Neutrophil (primary cell): ENCODE measurements at regions not wholly inside any gene's neighbourhood (a gene's known extent, or its start where the extent isn't known, plus 50 kb on each side); places are given as distances from the start of the nearest gene placed in this dataset.
"Not testable (repeated sequence)": the region's sequence is repeated elsewhere in the genome, so short reads cannot be mapped to it uniquely, and the experiment has no call there.

Experiments used
- H3K27ac ChIP-seq: fragments of 200-600 bp; sonication (generic); 2 replicates; pipeline ENCODE4 v1.5.1; 2016; ENCODE audit warnings: mild to moderate bottlenecking, moderate library complexity
- H3K27me3 ChIP-seq: fragments of 200-600 bp; sonication (generic); 2 replicates; pipeline ENCODE4 v1.6.0; 2016; ENCODE audit warnings: mild to moderate bottlenecking
- H3K36me3 ChIP-seq: fragments of 200-600 bp; sonication (generic); 2 replicates; pipeline ENCODE4 v1.5.1; 2017
- H3K4me1 ChIP-seq, 2 experiments: fragments of 200-600 bp in 1 of 2; sonication (generic) in 1 of 2; 1 replicate in 1 of 2; 2 replicates in 1 of 2; pipeline versions ENCODE4 v1.5.1 to v1.6.1; 2013 to 2016; ENCODE audit warnings: low read depth in 1 of 2, low read length in 1 of 2, mild to moderate bottlenecking in 1 of 2, moderate library complexity in 1 of 2; ENCODE audit not compliant: control insufficient read depth in 1 of 2, insufficient read depth in 1 of 2
- H3K4me3 ChIP-seq, 2 experiments: fragments of 200-600 bp in 1 of 2; sonication (generic) in 1 of 2; 1 replicate in 1 of 2; 2 replicates in 1 of 2; pipeline ENCODE4 v1.5.1; 2013 to 2016; ENCODE audit warnings: low read depth in 1 of 2, low read length in 1 of 2, mild to moderate bottlenecking in 1 of 2, moderate library complexity in 1 of 2
- H3K9me3 ChIP-seq: fragments of 200-600 bp; sonication (generic); 2 replicates; pipeline ENCODE4 v1.5.1; 2016
- CTCF ChIP-seq: fragments of 200-600 bp; sonication (generic); IDR thresholded peaks from 2 replicates; pipeline ENCODE4 v1.5.1; 2016; ENCODE audit warnings: antibody characterized with exemption

- Histone ChIP-seq H3K36me3 (no peaks in the 10 kb centered on the region), H3K4me1 (no peaks in the 10 kb centered on the region), H3K27me3 (no peaks in the 10 kb centered on the region), H3K9me3 (no peaks in the 10 kb centered on the region), H3K27ac (no peak overlapping the region), H3K4me3 (no peak overlapping the region)
- no peak for TF ChIP-seq CTCF
Observed at GRCh38 chr2:83901317-83901716, 557.8 kb downstream of the SUCLG1 start.

- Histone ChIP-seq H3K27me3 (no peaks in the 10 kb centered on the region), H3K27ac (no peak overlapping the region), H3K36me3 (no peaks in the 10 kb centered on the region), H3K9me3 (no peaks in the 10 kb centered on the region), H3K4me3 (no peak overlapping the region), H3K4me1 (no peaks in the 10 kb centered on the region)
- no peak for TF ChIP-seq CTCF
Observed at GRCh38 chr2:83900862-83901261, 558.2 kb downstream of the SUCLG1 start.

- Histone ChIP-seq H3K4me1 (no peaks in the 10 kb centered on the region), H3K27me3 (no peaks in the 10 kb centered on the region), H3K27ac (no peak overlapping the region), H3K4me3 (no peak overlapping the region), H3K9me3 (no peaks in the 10 kb centered on the region), H3K36me3 (no peaks in the 10 kb centered on the region)
- no peak for TF ChIP-seq CTCF
Observed at GRCh38 chr2:83899271-83899670, 559.8 kb downstream of the SUCLG1 start.

GRCh38 chr2:83894976-83895375 is 564.1 kb downstream of the SUCLG1 start:
- TF ChIP-seq CTCF, result no peak
- no peak overlapping the region for H3K4me3 ChIP-seq
- no peaks in the 10 kb centered on the region for H3K36me3 ChIP-seq
- H3K9me3 ChIP-seq, result no peaks in the 10 kb centered on the region
- H3K27me3 ChIP-seq, result no peaks in the 10 kb centered on the region
- H3K4me1 ChIP-seq, result no peaks in the 10 kb centered on the region
- H3K27ac ChIP-seq, result no peak overlapping the region

- Histone ChIP-seq H3K27ac (no peak overlapping the region), H3K36me3 (no peaks in the 10 kb centered on the region), H3K27me3 (no peaks in the 10 kb centered on the region), H3K4me3 (no peak overlapping the region), H3K4me1 (no peaks in the 10 kb centered on the region), H3K9me3 (no peaks in the 10 kb centered on the region)
- TF ChIP-seq CTCF, result no peak
Observed at GRCh38 chr2:83887757-83888156, 571.3 kb downstream of the SUCLG1 start.

GRCh38 chr2:83879127-83879526 is 580.0 kb downstream of the SUCLG1 start:
- H3K36me3 ChIP-seq, result no peaks in the 10 kb centered on the region
- no peak for TF ChIP-seq CTCF
- no peaks in the 10 kb centered on the region for H3K4me1 ChIP-seq
- no peaks in the 10 kb centered on the region for H3K9me3 ChIP-seq
- no peak overlapping the region for H3K4me3 ChIP-seq
- no peaks in the 10 kb centered on the region for H3K27me3 ChIP-seq
- no peak overlapping the region for H3K27ac ChIP-seq

GRCh38 chr2:83877261-83877660 is 581.8 kb downstream of the SUCLG1 start:
- not testable (repeated sequence) for H3K27me3 ChIP-seq, H3K4me1 ChIP-seq, H3K9me3 ChIP-seq, H3K4me3 ChIP-seq, H3K36me3 ChIP-seq, H3K27ac ChIP-seq
